HG03442 (cell line): ENCODE measurements at regions not wholly inside any gene's neighbourhood (a gene's known extent, or its start where the extent isn't known, plus 50 kb on each side); places are given as distances from the start of the nearest gene placed in this dataset.
"Not testable (repeated sequence)": the region's sequence is repeated elsewhere in the genome, so short reads cannot be mapped to it uniquely, and the experiment has no call there.

Experiments
- ATAC-seq: cut with Tn5 transposase; IDR thresholded peaks from one replicate; pipeline ENCODE4 v1.9.1; 2021; ENCODE audit warnings: mild to moderate bottlenecking, moderate library complexity; ENCODE audit not compliant: unreplicated experiment

DNA sequence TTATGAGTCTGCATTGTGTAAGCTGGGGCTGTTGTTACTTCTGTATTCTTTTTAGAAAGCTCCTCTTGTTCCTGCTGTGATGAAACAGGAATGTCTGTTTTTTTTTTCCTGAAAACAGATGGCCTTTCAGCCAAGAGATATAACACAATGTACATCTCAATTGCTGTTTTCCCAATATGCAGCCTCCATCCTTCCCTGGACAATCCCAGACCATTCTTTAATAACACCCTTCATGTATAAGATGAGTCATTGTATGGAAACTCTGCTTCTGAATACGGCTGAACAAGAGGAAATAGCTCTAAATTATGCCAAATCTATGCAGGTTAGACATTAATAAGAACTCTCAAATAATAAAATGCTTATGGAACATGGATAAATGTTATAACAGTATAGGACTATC is 60.2 kb upstream of the LRRC4C start:
- ATAC-seq = no peak

DNA sequence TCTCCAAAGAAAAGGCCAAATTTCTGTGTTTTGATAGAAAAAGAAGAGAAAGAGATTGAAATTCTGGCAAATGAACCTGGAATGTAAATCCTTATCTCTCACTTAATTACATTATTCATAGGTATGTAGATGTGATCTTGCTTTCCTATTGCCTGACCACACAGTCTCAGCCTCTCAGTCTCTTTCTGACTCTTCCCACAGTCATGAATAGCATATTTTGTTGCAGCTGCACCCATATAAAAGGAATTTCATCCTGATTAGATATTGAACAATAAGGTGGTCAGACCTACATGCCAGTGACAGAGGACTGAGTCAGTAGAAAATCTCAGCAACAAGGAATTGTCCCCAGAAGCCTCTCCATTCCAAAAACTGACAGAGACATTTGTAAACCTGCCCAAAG is 62.9 kb upstream of the LRRC4C start:
- no peak for ATAC-seq

DNA sequence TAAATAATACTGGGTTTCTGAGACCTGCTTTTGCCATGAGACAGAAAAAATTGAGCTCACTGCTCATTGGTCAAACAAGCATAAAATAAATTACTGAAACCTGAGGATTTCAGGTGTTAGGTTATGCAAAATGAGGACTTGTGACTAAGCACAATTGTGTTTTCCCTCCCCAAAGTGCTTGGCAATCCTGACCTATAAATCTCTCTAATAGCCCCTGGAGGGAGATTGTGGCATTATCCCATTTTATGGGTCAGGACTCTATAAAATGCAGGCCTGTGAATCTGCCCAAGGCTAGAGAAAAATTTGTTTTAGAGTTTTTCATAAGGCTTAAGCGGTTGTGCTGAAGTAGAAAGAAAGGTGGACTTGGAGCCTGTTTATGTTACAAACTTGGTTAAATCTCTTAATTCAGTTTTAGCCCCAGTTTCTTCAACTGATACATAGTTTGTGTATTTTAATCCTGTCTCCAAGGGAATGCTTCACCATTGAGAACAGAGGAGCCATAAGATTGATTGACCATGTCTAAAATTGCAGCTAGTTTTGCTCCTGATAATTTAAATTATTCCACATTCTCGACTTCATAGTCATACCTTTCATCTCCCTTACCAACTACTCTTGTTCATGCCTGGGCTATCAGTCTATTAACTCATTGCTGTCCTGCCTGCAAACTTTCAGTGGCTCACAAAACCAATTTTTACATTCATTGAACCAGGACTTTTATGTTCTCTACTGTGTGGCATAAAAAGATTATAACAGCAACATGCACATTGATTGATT is 63.6 kb upstream of the LRRC4C start:
- ATAC-seq = no peak

DNA sequence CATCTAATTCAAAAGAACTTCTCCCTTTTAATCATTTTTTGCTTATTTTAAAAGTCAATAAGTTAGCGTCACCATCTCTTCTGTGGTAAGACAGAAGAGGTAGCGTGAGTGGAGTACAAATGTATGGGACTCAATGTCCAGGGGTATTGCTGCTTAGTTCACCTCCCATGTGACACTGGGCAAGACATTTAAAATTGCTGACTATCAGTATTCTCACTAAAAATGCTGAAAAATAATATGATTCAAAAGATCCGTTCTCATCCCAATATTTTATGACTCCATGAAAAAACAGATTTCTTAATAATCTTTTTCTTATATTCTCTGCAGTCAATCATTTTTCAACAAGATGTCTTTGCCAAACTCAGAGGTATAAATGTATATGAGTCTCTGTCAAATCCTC is 68.1 kb upstream of the LRRC4C start:
- ATAC-seq = no peak

DNA sequence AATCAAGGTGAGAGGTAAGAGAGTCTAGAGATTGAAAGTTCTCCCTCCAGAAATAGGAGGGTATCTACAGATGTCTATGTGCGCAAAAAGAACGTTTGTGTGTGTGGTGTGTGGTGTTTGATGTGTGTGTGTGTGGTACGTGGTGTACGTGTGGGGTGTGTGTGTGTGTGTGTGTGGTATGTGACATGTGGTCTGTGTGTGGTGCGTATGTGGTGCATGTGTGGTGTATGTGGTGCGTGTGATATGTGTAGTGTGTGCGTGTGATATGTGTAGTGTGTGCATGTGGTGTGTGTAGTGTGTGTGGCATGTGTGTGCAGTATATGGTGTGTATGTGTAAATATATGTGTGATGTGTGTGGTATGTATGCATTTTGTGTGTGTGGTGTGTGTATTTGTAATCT is 73.0 kb upstream of the LRRC4C start:
- ATAC-seq = no peak

DNA sequence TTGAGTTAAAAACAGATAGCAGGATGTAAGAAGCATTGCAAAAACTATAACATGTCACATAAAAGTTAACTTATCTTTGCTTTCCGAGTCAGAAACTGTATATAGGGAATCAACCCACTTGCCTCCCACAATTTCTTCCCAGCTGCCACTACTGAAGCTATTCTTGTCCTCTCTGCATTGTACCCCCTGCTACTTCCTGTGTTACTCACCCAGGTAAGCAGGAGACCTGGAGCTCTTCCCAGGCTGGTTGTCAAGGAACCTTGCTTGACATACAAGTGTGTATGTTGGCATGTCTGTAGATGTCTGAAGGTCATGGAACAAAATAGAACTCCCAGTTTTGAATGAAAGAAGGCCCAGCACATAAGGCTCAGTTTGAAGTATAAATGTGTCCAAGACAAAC is 74.3 kb upstream of the LRRC4C start:
- ATAC-seq = no peak

DNA sequence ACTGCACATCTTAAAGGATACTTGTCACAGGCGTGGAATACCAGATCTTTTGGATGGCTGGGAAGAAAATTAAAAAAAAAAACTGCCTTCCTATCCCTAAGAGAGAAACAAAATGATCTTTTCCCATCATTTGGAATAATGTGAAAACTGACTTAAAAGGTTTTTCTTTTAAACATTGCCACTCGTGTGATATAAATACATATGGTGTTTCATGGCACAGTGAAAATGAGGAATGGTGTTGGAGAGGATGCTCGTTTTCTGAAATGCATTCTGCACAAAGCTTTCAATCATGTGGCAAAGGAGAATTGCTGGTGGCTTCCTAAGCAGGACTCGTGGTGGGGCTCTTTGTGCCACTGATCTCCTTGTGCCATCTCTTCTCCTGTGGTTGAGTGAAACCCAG is 74.9 kb upstream of the LRRC4C start:
- no peak for ATAC-seq

DNA sequence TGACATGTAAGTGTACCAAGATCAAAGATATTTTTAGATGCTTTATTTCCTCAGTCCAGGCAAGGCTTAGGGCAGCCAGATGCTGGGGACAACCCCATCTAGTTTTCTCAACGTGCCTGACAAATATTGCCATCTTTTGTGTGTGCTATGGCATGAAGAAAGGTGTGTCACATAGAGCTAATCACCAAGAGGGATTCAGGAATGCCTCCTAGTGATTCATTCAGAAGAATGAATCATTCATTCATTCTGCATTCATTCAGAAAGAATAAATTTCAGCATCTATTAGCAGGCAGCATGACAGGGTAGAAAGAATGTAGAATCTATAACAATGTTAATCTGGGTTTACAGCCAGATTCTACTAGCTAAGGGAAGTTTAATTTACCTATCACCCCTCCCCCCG is 75.4 kb upstream of the LRRC4C start:
- no peak for ATAC-seq

DNA sequence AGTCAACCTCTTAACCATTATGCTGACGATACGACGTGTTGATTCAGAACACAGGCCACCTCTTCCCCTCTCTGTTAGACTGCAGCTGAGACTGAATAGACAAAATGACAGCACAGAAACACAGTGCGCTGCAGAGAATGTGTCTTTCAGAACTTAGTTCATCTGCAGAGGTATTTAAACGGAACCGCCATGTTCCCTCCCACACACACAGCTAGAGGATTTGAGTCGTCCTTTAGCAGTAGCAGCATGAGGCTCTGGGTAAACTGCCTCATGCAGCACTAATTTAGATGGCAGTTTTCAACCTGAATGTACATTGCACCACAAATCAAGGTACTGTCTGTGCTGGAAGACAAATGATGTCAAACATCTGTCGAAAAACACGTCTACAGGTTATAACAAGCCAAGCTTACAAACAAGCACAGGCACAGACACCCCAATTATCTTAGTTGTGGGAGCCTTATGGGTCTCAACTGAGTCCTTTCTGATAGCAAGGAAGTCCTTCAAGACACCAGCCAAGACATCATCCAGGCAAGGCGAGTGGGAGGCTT is 76.6 kb upstream of the LRRC4C start:
- ATAC-seq = no peak

DNA sequence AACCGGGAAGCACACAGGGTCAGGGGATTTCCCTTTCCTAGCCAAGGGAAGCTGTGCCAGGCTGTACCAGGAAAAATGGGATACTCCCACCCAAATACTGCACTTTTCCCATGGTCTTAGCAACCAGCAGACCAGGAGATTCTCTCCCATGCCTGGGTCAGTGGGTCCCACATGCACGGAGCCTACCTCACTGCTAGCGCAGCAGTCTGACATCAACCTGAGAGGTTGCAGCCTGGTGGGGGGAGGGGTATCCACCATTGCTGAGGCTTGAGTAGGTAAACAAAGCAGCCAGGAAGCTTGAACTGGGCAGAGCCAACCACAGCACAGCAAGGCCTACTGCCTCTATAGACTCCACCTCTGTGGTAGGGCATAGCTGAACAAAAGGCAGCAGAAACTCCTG is 85.5 kb upstream of the LRRC4C start:
- not testable (repeated sequence) for ATAC-seq

DNA sequence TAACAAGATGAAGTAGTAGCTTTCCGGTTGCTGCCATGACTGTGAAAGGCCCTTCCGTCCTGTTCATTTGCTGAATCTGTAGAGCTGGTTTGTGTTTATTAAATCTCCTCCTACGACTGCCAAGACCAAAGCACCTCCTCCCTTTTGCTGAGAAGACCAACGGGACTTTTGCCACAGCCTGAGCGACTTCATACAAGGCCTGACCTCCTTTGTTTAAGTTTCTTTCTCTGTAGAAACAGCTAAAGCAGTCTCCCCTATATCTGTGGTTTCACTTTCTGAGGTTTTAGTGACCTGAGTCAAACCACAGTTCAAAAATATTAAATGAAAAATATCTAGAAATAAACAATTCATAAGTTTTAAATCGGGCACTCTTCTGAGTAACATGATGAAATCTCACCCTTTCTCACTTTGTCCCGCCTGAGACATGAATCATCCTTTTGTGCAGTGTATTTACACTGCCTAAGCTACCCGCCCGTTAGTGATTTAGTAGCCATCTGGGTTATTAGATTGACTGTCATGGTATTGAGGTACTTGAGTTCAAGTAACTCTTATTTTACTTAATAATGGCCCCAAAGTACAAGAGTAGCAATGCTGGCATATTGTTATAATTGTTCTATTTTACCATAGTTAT is 119.1 kb upstream of the LRRC4C start:
- no peak for ATAC-seq

DNA sequence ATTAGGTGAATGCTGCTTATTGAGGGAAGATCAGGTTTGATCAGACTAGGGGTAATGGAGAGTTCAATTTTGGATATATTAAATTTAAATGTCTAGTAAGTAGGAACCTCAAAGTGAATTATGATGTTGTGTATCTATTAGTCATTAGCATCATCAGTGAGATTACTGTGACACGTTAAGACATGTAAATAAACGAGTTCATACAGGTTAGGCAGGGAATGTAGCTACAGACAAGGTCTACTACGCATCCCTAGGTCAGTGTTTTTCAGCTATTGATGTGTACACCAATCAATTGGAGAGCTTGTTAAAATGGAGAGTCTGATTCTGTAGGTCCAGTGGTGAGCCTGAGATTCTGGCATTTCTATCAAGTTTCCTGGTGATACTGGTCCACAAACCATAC is 120.1 kb upstream of the LRRC4C start:
- ATAC-seq = no peak

DNA sequence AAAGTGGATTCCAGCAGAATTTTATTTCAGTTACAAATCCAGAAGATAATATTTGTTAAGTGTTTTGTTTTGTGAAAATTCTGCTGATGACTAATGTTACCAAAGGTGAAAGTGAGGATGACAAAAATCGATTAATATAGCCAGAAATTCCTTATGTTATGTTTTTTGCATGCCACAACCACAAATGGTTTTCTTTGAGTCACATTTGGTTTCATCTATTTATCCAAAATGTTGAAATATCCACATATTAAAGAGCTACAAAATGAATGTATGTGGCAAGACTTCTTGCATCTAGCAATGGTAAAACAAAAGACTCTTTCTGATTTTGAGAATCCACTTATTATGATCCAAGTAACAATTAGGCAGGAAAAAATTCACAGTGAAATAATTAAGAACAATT is 150.1 kb upstream of the LRRC4C start:
- ATAC-seq = no peak

DNA sequence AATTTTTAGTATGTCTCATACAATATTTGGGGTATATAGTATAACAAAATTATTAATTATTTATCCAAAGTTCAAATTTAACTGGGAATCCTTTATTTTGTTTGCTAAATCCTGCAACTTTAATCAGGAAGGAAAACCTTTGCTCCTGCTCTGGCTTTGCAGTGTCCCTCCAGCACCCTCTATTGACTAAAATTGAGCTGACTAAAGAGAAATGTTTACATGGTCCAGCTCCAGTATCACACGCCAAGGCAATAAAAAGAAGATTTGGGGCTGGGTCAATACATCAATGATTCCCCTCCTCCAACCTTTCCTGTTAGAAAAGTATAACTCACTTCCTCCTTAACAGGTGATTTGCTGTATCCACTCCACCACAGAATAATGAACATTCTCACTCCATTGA is 153.0 kb upstream of the LRRC4C start:
- ATAC-seq = no peak

DNA sequence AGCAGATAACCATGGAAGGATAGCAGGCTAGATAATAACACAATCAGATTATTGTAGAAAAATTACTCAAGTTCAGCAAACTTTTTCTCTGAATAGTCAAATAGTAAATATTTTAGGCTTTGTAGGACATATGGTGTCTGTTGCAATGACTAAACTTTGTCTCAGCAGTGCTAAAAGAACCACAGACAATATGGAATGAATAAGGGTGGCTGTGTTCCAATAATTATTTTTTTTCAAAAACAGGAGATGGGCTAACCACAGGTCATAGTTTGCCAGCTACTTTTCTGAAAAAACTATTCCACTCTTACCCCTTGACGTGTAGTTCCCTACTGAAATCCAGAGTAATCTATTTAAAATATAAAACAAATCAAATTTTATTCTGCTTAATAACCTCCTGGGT is 153.9 kb upstream of the LRRC4C start:
- ATAC-seq = no peak

DNA sequence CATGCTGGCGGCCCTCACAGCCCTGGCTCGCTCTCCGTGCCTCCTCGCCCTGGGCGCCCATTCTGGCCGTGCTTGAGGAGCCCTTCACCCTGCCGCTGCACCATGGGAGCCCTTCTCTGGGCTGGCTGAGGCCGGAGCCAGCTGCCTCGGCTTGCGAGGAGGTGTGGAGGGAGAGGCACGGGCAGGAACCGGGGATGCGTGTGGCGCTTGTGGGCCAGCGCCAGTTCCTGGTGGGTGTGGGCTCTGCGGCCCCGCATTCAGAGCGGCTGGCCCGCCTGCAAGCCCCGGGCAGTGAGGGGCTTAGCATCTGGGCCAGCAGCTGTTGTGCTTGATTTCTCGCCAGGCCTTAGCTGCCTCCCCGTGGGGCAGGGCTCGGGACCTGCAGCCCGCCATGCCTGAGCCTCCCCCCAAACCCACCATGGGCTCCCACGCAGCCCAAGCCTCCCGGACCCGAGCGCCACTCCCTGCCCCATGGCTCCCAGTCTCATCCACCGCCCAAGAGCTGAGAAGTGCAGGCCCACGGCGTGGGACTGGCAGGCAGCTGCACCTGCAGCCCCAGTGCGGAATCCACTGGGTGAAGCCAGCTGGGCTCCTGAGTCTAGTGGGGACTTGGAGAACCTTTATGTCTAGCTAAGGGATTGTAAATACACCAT is 163.4 kb upstream of the LRRC4C start:
- ATAC-seq = no peak

DNA sequence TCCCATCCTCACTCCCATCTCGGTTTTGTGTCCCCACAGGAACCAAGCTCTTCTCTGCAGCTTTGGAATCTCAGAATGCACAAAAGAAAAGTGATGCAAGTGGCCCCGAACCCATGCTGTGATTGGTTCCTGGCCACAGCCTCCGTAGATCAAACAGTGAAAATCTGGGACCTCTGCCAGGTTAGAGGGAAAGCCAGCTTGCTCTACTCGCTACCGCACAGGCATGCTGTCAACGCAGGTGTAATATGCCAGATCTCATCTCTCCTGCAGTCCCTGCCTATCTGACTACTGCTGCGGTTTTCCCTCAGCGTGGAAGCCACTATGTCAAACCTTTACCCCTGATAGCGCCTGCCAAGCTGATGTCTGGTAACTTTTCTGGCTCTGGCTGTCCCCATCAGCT is 200.5 kb upstream of the LRRC4C start:
- no peak for ATAC-seq

DNA sequence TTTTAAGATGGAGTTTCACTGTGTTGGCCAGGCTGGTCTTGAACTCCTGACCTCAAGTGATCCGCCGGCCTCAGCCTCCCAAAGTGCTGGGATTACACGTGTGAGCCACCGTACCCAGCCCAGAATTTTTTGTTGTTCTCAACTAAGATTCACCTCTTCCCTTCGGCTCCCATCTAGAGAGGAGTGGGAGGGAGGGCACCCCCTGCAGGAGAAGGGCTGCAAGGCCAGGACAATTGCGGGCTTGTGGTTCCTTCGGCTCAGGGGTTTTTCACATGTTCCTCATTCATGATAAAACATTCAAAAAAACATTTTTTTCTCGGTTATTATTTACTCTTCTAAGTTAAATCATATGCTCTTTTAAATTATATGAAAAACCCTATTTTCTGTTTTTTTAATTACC is 201.1 kb upstream of the LRRC4C start:
- no peak for ATAC-seq

DNA sequence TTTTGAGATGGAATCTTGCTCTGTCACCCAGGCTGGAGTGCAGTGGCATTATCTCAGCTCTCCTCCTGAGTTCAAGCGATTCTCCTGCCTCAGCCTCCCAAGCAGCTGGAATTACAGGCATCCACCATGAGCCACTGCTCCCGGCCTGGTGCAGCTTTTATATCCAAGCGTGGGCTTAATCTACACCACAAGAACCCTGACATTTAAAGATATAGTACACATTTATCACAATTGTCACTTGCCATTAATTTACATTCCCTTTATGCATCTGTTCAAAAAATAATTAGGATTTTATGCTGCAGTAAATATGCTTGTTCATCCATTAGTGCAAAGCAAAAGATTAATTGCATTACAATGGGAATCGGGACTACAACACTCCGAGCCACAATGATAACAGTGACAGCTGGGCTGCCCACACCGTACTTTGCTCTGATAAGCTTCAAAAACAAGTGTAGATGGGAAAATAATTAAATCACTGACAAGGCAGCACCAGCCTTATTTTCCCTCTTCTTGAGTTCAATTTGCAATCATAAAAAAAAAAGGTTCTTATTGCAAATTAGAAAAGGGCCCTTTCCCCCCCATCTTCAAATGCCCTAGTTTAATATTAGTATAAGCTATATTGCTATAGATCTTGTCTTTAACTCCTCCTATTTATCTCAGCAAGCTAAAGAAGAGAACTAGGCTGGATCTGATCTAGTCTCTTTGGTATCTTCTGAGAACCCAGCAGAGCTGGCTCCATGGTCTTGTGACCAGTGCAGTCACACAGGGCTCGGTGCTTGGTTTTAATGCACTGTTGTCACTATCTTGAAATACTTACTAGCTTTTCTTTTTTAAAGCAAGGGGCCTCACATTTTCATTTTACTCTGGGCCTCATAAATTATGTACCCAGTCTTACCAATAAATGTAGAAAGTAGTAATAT is 206.2 kb upstream of the LRRC4C start:
- no peak for ATAC-seq

DNA sequence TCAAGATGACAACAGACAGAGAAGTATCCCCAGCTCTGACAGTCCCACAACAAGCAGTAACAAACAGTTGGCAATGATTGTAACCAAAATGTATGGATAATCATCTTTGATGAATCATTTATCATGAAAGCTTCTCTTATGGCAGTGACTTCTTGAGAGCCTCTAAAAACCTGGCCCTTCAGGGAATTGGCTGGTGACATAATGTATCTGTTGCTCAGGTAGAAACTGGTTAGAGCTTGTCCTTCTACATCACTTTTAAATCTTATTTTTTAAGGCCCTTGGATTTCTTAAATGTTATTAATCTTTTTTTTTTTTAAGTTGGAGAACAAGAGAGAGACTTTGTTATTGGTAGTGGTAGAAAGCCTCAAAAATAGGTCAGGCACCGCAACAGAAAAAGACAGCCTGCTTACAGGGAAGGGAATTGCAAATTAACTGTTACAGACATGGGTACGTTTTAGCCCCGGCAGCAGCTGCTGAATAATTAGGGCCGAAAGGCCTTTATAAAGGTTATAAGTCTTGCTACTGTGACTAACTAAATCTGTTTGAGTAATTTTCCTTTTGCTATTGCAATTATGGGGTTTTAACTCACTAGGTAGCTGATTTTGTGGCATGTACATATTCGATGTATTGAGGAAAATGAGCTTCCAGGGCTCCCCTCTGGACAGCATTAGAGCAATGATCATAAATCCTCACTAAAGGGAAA is 207.7 kb upstream of the LRRC4C start:
- no peak for ATAC-seq
